HG03025 (cell line): ENCODE measurements at regions not wholly inside any gene's neighbourhood (a gene's known extent, or its start where the extent isn't known, plus 50 kb on each side); places are given as distances from the start of the nearest gene placed in this dataset.

Source experiments
- ATAC-seq: cut with Tn5 transposase; IDR thresholded peaks from one replicate; pipeline ENCODE4 v1.9.1; 2021; ENCODE audit warnings: mild to moderate bottlenecking, moderate library complexity; ENCODE audit not compliant: unreplicated experiment, low FRiP score

DNA sequence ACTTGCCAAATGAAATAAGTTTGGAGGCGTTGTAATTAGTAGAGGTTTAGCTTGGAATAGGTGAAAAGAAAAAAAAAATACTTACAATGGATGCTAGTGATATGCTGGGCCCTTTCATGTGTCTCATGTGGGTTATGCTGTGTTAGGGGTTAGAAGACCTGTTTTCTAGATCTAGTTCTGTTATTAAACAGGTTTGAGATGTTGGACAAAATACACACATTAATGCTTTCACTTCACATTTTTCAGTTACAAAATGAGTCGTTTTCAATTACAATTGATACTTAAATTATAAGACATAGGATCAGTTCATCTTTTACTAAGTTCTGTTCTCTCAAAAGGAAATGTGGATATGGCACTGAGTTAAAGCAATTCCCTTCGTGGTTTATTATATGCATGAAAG lies 509.8 kb downstream of the EPM2A start:
- ATAC-seq: no peak

GRCh38 chr6:145227593-145227992 lies 507.7 kb downstream of the EPM2A start:
- ATAC-seq: no peak

- no peak for ATAC-seq
Observed at GRCh38 chr6:145228962-145229582, 506.2 kb downstream of the EPM2A start.

DNA sequence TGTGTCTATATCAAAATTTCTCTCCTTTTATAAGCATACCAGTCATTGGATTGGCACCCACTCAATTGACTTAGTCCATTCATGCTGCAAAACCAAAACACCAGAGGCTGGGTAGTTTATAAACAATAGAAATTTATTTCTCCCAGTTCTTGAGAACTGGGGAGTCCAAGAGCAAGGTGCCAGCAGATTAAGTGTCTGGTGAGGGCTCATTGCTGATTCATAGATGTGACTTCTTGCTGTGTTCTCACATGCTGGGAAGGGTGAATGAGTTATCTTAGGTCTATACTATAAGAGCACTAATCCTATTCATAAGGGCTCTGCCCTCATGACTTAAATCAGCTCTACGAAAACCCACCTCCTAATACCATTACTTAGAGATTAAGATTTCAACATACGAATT lies 501.4 kb downstream of the EPM2A start:
- no peak for ATAC-seq

DNA sequence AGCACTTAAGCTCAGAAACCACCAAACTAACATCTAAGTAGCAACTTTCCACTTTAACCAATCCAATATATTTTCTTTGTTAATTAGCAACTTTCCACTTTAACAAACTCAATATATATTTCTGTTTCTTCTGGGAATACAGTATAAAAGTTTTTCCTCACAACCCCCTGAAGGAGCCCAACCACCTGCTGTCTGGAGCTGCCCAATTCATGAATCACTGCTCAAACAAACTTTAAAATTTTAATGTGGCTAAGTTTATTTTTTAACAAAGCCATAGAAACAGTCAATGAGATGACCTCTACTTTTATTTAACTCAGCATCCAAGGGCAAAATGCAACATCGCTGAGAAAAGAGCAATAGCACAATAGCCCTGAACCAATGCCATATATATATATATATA lies 500.1 kb downstream of the EPM2A start:
- ATAC-seq: no peak

DNA sequence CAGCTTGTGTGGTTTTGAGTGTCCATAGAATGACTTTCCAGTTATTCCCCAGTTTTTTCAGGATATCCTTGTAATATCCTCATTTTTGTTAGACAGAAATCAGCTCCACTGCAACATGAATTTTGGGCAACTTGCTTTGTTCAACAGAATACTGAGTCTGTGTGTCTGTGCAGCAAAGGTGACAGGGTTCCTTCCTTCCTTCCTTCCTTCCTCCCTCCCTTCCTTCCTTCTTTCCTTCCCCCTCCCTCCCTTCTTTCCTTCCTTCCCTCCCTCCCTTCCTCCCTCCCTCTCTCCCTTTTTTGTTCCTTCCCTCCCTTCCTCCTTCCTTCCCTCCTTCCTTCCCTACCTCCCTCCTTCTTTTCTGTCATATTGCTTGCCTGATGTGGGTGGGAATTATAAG lies 496.5 kb downstream of the EPM2A start:
- ATAC-seq: no peak

DNA sequence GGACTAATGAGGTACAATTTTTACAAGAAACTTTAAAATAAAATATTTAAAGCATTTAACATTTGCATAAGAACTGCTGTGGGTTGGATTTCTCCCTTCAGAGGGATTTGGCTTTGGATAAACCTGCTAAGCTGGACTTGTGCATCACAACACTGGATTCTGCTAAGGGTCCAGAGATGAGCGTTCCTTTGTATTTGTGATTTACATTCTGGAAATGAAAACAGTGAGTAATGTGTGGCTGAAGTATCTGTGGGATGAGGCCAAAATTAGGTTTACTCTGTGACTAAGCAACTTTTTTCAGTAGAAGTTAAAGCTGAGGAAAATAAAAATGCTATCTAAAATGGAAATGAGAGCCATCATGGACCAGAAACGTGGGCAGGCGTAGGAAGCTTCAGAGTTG lies 494.3 kb downstream of the EPM2A start:
- no peak for ATAC-seq

DNA sequence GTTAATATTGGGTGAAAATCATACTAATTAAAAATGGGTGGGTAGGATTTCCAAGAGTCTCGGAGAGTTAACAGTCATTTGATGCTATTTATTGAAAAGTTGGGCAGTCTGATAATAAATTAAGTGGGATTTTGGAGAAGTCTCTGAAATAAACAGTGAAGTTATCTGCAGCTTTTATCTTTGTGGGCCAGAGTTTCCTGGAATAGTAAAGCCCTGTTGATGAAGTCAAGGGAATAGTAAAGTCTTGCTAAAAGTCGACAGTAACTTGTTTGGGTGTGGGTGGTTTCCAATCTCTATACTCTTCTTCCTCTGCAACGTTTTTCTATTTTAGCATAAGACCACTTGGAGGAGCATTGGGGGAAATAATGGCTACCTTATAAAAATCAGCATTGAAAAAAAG lies 493.6 kb downstream of the EPM2A start:
- no peak for ATAC-seq

DNA sequence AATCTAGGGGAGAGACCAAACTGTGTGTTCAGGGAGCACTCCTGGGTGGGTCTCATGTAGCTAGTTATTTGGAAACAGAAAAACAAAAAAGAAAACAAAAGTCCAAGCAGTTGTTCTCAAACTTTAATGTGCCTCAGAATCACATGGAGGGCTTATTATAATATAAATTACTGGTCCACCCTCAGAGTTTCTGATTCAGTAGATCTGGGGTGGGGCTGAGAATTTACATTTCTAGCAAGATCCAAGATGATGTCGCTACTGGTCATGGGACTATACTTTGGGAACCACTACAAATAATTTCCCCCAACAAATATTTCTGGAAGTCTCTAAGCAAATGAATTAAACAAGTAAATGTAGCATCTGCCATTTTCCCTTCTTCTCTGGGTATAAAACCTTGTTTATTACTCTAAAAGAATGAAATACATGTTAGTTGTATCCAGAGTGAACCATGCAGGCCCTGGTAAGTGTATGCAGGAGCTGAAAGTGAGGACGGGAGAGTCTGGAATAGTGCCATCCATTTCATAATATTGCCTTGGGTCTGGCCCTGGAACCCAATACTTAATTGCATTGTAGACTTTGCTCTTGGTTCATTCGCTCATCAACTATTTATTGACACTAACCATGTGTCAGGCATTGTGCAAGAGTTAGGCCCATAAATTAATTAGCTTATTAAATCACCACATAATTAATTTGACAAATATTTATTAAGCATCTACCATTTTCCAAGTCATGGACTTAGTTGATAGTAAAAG lies 490.8 kb downstream of the EPM2A start:
- no peak for ATAC-seq

GRCh38 chr6:145245119-145245518 lies 490.2 kb downstream of the EPM2A start:
- no peak for ATAC-seq

DNA sequence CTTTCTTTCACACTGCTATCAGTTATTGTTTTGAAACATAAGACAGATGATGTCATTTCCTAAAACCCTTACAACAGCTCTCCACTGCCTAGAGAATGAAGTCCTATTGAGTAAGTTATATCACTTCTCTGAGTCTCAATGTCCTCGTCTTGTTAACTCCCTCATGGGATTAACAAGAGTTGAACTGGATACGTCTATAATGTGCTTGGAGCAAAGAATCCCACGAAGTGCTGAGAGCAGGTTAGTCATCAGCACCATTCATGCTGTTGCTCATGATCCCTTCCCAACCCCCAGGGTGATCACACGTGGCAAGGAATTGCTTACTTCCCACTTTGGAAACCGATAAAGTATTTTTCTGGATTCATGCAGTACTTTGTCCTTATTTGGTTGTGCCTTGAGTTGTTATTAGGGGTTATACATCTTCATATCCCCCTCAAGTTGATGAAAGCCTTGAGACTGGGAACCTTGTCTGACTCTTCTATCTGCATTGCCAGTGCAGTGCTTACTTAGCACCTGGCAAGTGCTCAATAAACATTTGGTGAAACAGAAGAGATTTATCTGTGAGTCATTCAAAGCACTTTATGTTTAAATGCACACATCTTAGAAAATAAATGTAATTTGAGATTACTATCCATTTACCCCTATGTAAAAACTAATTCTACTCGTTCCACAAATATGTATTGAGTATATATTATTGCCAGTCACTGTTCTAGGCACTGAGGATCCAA lies 487.5 kb downstream of the EPM2A start:
- no peak for ATAC-seq

DNA sequence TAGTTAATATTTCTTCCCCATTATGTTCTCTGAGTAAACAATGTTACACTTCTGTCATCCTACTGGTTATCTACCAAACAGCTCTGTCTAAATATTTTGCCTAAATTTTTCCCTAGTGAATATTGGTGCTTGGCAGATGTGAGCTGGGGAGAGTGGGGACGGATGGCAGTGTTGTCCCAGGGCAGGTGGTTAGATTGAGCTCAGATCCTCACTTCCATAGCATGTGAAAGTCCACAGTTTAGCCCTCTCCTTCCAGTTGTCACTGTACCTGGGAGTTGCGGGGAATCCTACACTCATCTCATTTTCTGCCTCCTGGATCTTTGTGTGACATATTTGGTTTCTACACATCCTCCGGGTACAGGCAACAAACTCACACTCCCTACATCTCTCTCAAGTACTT lies 484.9 kb downstream of the EPM2A start:
- no peak for ATAC-seq

GRCh38 chr6:145252737-145253136 lies 482.6 kb downstream of the EPM2A start:
- ATAC-seq: no peak

DNA sequence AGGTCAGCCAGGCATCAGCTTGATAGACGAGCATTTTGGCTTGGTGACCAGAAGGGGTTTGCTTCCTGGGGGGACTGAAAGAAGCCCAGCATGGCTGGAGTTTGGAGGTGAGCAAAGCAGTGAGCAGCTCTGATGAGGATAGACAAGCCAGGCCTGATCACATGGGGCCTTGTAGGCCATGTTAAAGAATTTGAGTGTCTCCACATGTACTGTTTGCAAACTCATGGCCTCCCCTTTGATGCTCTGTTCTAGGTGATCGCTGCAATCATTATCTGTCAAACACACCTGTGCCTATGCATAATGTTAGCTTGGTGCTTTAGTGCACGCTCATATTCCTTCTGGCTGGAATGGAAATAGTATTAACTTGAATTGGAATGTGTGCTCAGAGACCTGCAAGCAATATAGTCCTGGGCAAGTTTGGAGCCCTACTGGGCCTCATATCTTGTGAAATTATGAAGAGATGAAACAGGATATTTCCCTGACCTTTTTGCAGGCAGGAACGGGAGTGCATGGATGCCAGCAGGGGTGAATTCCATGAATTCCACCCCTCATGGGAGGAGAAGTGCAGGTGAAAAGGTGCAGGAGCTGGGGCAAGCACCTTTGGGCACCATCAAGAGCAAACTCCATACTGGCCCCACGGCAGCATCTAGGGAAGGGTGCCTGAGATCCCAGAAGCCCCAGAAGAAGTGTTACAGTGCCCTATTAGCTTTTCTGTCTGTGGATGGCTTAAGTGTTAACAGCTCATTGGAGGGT lies 480.5 kb downstream of the EPM2A start:
- no peak for ATAC-seq

DNA sequence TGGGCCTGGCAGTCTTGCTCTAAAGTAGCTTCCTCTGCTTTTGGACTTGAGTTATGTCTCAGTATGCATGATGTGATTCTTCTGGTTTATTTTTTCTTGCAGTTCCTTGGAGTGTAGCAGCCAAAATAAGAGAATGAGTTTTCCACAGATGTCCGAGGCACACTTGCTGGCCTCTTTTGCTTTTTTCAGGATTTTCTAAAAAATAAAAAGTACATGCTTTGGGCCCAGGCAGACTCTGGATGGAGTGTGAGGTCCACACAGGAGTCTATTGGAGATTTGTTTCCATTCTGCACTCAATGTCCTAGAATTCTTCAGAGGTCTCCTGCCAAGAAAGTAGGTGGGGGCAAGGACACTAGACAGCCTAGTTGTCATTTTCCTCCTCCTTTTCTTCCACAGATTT lies 477.6 kb downstream of the EPM2A start:
- no peak for ATAC-seq

- no peak for ATAC-seq
Observed at GRCh38 chr6:145258122-145258521, 477.2 kb downstream of the EPM2A start.

GRCh38 chr6:145260484-145261175 lies 474.7 kb downstream of the EPM2A start:
- no peak for ATAC-seq

GRCh38 chr6:145261758-145262157 lies 473.6 kb downstream of the EPM2A start:
- ATAC-seq: no peak

GRCh38 chr6:145262771-145263170 lies 472.5 kb downstream of the EPM2A start:
- no peak for ATAC-seq

- no peak for ATAC-seq
Observed at GRCh38 chr6:145263778-145264211, 471.5 kb downstream of the EPM2A start.
